GM13976 (cell line): ENCODE measurements at regions not wholly inside any gene's neighbourhood (a gene's known extent, or its start where the extent isn't known, plus 50 kb on each side); places are given as distances from the start of the nearest gene placed in this dataset.
"Not testable (repeated sequence)": the region's sequence is repeated elsewhere in the genome, so short reads cannot be mapped to it uniquely, and the experiment has no call there.

Source experiments
- DNase-seq: peaks from one replicate; pipeline ENCODE4 v3.0.0; 2012; ENCODE audit warnings: low spot score
- CTCF ChIP-seq: IDR thresholded peaks from 2 replicates; pipeline ENCODE4 v1.5.1; 2012; ENCODE audit warnings: borderline replicate concordance, mild to moderate bottlenecking; ENCODE audit not compliant: insufficient read depth; ENCODE audit errors: extremely low read depth, missing control alignments, control extremely low read depth
- in situ Hi-C: fragments of 300-500 bp; cut with MboI; formaldehyde crosslinking; loops from one replicate; pipeline ENCODE4 v1.12.0; 2022; ENCODE audit warnings: low sequenced_read_pairs, mixed read lengths, inconsistent platforms; ENCODE audit not compliant: unreplicated experiment

DNA sequence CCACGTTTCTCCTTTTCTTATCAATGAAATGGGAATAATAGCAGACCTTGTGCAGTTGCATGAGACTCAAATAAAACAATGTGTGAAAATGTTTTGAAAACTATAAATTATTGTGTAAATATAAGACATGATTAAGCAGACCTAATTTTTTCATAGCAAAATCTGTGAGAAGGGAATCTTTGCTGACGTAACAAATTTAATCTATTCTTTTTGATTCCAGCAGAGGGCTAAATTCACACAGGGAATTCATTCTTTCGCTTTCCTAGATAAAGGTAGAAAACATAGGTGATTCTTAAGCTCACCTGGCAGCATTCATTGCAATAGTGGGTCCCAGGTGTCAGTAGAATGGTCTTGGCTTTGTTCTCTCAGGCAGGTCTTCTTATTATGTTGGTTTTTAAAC is 450.0 kb upstream of the GCFC2 start:
- in situ Hi-C loops: no loop called here
- DNase-seq: no peak
- no peak for TF ChIP-seq CTCF

GRCh38 chr2:76159042-76159648 is 448.4 kb upstream of the GCFC2 start:
- no peak for TF ChIP-seq CTCF
- in situ Hi-C loops: no loop called here

DNA sequence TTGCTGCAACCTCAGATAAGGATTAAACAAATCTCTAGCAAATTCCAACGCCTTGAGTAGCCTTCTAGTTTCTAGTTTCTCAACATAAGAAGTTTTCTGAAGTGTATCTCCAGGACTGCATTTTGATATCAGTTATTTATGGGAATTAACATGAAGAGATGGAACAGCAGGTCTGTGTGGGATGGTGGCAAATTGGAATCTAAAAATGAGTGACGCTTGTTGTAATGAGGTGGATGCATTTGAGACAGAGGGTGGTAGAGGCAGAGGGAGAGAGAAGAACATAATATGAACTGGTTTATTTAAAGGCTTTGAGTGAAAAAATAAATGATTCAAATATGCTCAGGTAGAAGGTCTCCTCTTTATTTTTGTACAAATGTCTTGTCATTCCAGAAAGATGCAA is 446.8 kb upstream of the GCFC2 start:
- in situ Hi-C loops: no loop called here
- no peak for DNase-seq
- TF ChIP-seq CTCF: no peak

More at GRCh38 chr2:76159042-76159648, 448.4 kb upstream of the GCFC2 start:
- no peak for DNase-seq

- no peak for TF ChIP-seq CTCF
- no peak for DNase-seq
- in situ Hi-C loops: no loop called here
Observed at GRCh38 chr2:76154981-76155380, 444.3 kb upstream of the GCFC2 start.

DNA sequence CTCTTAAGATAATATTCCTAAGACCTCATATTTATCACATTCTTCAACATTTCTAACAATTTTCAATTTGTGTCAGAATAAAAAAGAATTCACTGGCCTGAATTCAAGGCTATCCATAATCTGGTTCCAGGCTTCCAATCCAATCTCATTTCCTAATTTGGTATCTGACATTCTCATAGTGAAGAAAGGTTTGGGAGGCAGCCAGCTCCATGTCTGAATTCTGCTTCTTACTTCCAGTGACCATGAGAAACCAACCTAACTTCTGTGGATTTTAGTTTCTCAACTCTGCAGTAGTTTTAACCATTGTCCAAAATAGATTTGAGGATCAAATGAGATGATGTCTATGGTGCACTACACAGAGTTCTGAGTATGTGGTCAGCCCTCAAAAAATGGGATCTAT is 439.1 kb upstream of the GCFC2 start:
- TF ChIP-seq CTCF: no peak
- DNase-seq: no peak
- in situ Hi-C loops: no loop called here

GRCh38 chr2:76139303-76139702 is 428.6 kb upstream of the GCFC2 start:
- in situ Hi-C loops: not testable (repeated sequence)

DNA sequence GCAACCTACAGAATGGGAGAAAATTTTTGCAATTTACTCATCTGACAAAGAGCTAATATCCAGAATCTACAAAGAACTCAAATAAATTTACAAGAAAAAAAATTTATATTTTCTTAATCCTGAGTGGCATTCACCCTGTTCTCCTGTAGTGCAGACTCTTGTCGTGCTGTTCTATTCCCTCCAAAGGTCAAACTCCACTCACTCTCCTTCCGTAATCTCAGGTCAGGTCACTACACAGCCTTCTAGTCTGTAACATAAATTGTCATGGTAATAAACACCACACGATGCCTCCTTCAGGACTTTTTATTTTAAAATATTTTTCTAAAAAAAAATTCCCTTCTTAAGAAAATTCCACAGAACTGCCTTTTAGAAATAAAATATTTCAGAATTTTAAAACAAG is 417.9 kb upstream of the GCFC2 start:
- in situ Hi-C loops: no loop called here
- no peak for TF ChIP-seq CTCF
- DNase-seq: no peak

More at GRCh38 chr2:76139303-76139702, 428.6 kb upstream of the GCFC2 start:
- DNase-seq: not testable (repeated sequence)
